Activated CD4-positive, alpha-beta T cell treated with anti-CD3 and anti-CD28 coated beads for 1 hour (primary cell): ENCODE measurements at regions not wholly inside any gene's neighbourhood (a gene's known extent, or its start where the extent isn't known, plus 50 kb on each side); places are given as distances from the start of the nearest gene placed in this dataset.
A peak's percentile ranks its signal among the peaks of the same experiment; 100 is the strongest.
"Not testable (repeated sequence)": the region's sequence is repeated elsewhere in the genome, so short reads cannot be mapped to it uniquely, and the experiment has no call there.

Source experiments
- DNase-seq: peaks from one replicate; pipeline ENCODE4 v3.0.0-alpha.2; 2020

DNA sequence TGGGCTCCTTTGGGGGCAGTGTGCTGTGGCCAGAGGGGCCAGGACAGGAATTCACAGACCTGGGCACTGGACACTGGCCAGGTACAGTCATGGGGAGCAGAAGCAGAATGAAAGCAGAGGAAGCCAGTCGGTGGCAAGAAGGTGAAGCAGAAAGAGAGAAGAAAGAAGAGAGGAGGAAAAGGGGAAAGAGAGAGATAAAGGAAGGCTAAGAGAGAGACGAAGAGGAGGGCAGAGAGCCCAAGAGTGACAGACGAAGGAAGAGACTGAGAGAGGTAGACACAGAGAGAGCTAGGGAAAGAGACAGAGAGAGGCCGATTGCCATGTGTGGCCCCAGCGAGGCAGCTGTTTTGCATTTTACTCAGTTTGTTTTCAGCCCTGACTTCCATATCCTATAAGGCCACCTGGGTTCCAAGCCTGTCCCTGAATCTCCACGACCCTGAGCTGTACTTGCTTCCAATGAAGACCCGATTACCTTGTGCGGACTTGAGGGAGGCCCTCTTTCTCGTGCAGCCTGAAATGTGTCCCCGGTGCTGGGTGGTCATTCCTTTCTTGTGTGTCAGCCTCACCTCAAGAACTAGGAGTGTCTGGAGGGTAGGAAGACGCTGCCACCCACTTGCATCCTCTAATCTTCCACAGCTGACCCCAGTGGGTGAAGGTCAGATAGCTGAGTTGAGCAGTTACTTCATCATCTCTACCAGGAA is 73.9 kb downstream of the LSM3 start:
- no peak for DNase-seq

DNA sequence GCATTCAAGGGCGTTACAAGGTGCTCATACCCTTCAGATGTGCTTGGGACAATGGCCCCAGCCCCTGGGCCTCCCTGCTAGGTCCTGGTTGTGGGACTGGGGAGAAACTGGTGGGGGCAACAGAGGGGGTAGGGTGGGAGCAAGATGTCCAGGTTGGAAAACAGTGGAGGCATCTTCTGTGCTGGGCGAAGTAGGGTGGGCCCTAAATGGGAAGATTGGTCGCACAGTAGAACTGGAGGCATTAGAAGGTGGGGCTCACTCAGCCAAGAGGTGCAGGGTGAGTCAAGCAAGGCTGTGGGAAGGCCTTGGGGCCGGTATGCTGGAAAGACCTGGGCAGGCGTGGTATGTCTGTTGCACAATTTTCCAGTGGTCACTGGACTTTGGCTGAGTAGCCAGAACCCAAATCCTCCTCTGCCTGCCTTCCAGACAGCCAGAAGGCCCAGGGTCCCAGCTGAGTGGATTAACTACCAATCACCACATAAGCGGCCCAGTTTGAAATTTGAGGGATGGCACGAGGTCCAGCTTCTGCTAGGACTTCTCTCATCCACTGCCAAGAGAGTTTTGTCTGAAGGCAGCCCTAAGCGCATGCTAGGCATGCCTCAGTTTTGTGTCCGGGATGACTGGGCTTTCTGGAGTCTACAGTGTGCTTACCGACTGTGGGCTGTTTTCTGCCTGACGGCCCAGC is 74.5 kb downstream of the LSM3 start:
- DNase-seq: no peak

DNA sequence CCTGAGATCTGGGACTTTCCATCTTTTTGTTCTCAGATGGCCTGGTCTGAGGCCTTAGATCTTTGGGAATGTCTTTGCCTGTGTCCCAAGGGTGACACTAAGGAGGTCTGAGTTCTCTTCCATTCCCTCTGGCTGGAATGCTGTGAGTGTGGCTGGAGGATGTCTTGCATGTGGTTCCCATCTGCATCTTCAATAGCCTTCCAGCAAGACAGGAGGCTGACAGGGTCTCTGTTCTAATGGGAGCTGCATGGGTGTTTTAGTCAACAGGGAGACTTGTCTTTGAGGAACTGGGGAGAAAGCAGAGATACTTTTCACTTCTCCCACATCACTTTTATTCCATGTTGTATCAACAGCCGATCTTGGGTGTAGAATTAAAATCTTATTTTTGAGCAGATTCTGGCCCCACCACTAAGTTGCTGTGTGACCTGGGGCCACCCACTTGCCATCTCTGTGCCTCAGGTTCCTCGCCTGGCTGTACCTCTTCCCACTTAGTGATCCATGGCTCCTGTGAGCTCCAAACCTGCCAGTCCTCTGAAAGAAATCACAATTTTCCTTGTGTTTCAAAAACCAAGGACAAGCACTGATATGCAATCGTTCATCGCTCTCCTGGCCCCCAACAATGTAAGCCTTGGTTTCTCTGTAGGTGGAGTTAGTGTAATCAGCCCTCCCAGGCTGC is 75.2 kb downstream of the LSM3 start:
- DNase-seq: no peak

DNA sequence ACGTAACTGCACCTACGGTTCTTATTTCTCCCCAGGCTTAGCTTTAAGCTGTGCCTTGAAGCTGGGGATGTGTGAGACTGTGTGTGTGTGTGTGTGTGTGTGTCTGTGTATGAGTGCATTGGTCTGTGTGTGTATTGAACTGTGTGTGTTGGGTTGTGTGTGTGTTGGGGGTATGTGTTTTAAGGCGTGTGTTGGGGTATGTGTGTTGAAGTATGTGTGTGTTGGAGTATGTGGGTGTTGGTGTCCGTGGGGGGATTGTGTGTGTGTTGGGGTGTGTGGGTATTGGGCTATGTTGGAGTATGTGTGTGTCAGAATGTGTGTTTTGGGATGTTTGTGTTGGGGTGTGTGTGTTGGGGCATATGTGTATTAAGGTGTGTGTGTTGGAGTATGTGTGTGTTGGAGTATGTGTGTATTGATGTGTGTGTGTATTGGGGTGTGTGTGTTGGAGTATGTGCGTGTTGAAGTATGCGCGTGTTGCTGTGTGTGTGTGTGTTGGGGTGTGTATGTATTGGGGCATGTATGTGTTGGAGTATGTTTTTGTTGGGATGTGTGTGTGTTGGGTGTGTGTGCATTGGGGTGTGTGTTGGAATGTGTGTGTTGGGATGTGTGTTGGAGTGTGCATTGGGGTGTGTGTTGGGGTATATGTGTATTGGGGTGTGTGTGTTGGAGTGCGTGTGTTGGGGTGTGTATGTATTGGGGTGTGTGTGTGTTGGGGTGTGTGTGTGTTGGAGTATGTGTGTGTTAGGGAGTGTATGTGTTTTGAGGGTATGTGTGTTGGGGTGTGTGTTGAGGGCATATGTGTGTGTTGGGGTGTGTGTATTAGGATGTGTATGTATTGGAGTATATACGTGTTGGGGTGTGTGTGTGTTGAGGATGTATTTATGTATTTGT is 76.4 kb downstream of the LSM3 start:
- DNase-seq: no peak

DNA sequence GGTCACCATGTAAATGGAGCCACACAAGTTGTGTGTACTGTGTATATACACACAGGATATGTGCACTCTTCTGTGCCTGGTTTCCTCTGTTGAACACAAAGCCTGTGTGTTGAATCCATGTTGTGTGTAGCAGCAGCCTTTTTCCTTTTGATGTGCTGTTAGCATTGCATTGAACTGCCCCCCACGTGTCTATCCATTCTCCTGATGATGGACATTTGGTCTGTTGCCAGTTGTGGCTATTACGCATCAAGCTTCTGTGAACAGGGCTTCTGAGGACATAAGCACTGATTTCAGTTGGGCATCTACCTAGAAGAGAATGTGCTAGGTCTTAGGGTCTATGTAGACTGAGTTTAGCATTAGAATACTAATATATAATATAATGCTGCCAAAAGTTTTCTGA is 77.4 kb downstream of the LSM3 start:
- no peak for DNase-seq

DNA sequence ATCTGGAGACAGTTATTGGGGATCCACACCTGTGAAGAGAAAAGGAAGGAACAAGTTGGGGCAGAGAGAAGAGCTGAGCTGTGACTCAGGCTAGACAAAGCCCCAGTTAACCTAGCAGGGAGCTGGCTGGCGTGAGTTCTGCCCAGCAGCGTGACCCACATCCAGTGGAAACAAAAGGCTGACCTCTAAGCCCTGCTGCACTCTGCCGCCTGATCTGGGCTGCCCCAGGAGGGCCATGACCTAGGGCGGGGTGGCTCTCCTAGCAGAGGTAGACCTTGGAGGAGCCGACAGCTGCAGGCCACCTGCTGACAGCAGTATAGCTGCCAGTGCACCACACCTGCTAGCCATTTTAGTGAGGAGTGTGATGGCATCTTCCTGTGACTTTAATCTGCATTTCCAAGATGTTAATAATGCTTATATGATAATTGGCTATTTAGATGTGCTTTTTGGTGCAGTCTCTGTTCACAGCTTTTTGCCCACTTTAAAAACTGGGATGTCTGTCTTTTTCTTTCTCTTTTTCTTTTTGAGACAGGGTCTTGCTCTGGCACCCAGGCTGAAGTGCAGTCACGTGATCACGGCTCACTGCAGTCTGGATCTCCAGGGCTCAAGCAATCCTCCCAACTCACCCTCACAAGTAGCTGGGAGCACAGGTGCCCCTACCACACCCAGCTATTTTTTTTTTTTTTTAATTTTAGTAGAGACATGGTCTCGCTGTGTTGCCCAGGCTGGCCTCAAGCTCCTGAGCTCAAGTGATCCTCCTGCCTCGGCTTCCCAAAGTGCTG is 78.1 kb downstream of the LSM3 start:
- DNase-seq: no peak

DNA sequence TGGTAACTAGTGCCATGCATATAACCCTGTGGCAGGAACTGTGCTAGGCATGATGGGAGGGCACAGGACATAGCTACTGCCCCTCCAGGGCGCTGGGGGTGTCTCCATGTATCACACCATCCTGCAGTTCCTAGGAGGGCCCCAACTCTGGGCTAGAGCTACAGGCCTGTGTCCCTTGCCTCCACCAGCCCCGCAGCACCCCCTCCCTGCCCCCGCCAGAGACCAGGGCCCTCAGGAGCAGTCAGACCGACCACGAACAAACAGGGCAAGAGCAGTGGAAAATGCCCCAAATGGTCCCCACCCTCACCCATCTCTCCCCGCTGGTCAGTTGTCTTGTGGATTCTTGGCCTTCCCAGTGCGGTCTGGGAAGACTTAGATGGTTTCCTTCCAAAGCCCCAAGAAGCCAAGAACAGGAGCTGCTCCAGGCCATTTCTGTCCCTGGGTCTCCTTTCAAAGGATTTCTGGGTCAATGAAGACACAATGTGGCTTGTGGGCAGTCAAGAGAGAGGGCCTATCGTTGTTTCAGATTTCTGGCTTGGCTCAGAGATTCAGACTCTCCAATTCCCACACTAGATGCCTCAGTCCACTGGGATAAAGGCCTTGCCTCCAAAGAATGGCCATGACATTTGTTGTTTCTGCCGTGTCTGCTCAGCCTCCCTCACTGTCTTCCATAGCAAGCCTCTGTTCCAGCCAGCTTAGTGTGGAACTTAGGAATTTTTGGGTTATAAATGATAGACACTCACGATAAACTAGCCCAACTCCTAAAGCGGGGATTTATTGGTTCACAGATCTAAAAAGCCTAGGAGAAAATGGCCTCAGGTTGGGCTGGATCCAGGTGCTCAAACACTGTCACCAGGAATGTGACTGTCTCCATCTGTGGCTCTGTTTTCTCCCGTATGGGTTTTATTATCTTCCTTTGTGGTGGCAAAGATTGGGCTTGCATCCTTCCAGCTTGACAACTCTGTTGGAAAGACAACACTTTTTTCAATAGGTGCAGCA is 80.6 kb downstream of the LSM3 start:
- DNase-seq: no peak

DNA sequence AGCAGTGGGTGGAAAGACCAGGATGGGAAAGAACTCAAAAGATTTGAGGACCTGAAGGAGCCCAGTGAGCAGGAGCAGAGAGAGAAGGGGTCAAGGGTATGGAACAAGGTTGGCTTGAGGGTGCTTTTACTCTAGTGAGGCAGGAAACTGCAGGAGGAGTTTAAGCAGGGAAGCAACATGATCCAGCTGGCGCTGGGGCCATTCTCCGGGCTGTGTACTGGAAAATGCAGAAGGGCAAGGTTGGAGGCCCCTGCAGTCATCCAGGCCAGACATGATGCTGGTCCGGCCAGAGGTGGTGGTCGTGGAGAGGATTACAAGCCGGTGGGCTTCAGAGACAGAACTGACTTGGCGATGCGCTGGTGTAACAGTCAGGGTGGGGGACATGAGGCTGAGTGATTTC is 81.8 kb downstream of the LSM3 start:
- no peak for DNase-seq

DNA sequence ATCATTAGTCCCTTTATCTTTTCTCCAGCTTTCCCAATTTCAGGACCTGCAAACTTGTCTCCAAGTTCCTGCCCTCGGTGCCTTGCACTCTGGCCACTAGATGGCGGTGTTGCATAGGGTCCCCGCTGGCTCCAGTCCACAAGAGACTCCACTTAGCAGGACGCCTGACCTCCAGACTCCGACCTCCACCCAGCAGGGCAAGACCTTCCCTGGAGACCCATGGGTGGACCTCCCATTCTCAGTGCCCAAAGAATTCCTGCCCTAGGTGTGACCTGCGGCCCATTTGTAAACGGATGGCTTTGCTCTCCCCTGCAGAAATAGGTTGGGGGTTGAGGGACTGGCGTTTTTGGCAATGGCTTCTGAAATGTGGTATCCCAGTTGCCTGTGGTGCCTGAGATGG is 82.6 kb downstream of the LSM3 start:
- DNase-seq: peak; percentile 63

DNA sequence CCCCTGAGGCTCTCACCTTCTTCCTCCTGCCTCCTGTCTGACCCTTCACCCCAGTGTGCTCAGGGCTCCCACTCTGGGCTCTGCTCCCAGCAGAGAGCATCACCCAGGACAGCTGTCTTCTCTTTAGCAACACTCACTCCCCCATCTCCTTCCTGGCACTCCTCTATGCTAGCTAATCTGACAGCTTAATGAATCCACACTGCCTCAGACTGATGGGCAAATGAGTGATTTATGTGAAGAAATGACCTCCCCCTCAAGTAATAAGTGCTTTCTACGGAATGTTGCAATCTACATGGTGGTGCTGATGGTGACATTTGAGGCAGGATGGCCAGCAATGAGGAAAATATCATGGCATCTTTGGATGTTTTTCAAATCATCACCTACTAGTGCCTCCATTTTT is 83.6 kb downstream of the LSM3 start:
- no peak for DNase-seq

DNA sequence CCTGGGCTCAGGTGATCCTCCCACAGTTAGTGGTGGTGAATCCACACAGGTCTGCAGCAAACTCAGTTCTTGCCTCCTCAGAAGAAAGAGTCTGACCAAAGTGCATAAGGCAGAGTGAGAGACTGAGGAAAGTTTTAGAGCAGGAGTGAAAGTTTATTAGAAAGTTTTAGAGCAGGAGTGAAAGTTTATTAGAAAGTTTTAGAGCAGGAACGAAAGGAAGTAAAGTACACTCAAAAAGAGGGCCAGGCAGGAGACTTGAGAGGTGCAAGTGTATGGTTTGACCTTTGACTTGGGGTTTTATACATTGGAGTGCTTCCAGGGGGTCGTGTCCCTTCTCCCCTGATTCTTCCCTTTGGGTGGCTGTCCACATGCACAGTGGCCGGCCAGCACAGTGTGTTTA is 84.2 kb downstream of the LSM3 start:
- no peak for DNase-seq

DNA sequence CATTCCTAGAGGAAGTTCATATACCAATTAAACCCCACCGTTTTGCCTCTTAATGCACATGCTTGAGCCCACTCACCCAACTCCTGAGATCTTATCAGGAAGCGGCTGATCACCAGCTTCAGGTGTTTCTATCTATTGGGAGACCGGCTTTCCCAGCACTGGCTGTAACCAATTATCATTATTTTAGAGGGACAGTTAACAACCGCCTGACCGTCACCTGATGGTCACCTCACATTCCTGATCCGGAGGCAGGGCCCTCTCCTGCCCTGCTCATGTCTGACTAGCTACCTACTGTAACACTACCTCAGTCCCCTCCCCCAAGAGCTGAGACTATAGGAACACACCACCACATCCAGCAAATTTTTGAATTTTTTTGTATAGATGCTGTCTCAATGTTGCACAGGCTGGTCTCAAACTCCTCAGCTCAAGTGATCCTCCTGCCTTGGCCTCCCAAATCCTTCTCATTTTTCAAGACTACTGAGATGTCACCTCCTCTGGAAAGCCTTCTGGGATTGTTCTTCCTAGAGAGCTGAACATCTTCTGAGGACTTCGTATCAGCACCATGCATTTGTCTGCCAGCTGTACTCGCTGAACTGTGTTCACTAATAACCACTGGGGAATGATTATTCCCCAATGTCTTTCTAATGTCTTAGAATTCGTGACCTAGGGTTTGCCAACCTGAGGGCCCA is 84.8 kb downstream of the LSM3 start:
- DNase-seq: no peak

DNA sequence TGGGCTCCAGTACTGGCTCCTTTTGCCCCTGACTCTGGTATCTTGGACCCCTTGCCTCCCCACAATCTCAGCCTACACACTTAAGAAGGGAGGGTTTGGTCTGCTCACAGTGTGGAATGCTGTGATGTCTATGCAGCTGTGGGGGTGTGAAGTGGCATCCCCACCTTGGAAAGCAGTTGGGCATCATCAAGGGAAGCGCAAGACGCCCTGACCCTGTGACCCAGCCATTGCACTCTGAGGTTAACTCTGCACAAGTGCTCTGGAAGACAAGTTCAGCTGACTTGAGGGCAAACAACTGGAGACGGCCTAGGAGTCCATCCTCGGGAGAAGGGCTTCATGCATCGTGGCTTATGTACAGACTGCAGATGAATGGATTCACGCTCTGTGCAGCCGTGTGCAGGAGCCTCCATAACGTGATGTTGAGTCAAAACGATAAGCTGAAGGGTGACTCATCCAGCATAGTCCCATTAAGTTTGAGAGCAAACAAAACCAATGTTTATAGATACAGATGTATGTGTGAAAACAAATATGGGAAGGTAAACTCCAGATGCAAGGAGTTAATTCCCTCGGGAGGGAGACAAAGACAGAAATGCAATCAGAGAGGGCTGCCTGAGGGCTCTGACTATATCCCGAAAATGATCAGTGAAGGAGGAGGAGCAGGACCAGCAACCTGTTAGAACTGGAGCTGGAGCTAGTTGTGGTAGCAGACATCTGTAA is 86.8 kb downstream of the LSM3 start:
- DNase-seq: no peak

DNA sequence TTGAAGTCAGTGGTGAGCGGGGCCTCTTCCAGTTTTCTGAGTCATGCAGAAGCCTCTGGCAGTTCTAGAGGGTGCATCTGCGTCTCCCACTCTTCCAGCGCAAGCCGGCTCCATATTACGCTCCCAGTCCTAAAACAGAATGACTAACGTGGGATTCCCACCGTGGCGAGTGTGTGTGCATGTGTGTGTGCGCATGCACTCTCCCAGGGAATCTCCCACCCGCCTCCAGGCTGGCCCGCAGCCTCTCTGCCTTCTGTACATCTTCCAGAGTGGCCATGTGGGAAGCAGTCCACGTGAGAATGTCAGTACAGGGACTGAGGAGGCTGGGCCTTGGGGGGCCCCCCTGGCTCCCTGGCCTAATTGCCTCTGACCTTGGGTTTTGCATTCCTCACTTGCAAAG is 87.7 kb downstream of the LSM3 start:
- DNase-seq: no peak

DNA sequence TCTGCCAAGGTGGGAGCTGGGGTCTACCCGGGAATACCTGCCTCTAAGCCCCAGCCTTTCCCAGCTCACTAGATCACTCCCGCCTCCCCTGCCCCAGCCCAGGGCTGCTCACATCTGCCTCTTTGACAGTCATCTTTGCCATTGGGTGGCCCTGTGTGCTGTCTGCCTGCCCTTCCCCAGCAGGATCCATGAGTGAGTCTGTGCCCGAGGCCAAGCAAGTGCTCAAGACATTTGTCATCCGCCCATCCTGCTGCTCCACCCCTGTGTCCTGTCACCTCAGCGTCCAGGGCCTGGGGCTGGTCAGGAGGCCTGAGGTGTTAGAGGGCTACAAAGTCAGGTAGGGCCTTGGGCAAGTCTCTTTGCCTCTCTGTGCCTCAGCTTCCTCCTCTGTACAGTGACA is 89.4 kb downstream of the LSM3 start:
- DNase-seq: no peak

DNA sequence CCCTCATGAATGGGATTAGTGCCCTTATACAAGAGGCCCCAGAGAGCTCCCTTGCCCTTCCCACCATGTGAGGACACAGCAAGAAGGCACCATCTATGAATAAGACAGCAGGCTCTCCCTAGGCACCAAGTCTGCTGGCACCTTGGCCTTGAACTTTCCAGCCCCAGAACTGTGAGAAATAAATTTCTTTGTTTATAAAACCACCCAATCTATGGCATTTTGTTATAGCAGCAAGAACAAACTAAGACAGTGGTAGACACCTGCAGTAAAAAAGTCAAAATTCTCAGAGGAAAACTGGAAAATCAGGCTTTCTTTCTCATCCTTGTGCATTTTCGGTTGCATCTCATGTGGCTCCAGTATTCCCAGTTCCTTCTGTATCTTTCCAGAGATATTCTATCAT is 90.3 kb downstream of the LSM3 start:
- DNase-seq: no peak

DNA sequence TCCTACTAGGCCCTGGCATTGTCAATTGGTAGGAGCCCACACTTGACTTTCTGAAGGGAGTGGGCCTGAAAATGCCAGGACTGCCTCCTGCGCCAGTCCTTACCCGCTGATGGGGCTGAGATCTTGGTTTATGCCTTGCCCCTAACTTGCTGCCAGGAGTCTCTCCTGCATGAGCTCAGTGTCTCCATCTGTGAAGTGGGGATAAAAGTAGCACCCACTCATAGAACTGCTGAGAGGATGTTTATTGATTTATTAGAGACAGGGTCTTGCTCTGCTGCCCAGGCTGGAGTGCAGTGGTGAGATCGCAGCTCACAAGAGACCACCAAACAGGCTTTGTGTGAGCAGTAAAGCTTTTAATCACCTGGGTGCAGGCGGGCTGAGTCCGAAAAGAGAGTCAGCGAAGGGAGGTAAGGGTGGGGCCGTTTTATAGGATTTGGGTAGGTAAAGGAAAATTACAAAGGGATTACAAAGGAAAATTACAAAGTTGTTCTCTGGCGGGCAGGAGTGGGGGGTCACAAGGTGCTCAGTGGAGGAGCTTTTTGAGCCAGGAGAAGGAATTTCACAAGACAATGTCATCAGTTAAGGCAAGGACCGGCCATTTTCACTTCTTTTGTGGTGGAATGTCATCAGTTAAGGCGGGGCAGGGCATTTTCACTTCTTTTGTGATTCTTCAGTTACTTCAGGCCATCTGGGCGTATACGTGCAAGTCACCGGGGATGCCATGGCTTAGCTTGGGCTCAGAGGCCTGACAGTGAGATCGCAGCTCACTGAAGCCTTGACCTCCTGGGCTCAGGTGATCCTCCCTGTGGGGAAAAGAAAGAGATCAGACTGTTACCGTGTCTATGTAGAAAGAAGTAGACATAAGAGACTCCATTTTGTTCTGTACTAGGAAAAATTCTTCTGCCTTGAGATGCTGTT is 93.7 kb downstream of the LSM3 start:
- DNase-seq: not testable (repeated sequence)

DNA sequence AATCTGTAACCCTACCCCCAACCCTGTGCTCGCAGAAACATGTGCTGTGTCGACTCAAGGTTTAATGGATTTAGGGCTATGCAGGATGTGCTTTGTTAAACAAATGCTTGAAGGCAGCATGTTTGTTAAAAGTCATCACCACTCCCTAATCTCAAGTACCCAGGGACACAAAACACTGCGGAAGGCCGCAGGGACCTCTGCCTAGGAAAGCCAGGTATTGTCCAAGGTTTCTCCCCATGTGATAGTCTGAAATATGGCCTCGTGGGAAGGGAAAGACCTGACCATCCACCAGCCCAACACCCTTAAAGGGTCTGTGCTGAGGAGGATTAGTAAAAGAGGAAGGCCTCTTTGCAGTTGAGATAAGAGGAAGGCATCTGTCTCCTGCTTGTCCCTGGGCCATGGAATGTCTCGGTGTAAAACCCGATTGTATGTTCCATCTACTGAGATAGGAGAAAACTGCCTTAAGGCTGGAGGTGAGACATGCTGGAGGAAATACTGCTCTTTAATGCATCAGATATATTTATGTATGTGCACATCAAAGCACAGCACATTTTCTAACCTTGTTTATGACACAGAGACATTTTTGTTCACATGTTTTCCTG is 94.4 kb downstream of the LSM3 start:
- not testable (repeated sequence) for DNase-seq
